ENCODE measurements at regions not wholly inside any gene's neighbourhood (a gene's known extent, or its start where the extent isn't known, plus 50 kb on each side); places are given as distances from the start of the nearest gene placed in this dataset.

GRCh38 chr10:131012641-131012985 is 298.9 kb downstream of the TCERG1L start:
- H4K8ac ChIP-seq (replicated peaks; ENCODE audit: insufficient read length, low read depth, low read length) = no peak overlapping the region
- H2BK20ac ChIP-seq (ENCODE audit: low read depth, low read length, poor library complexity, severe bottlenecking) = no peak overlapping the region
- no peak overlapping the region for H3K9ac ChIP-seq (ENCODE audit: extremely low read depth, insufficient read length, low read length)
- no peak overlapping the region for H3K27ac ChIP-seq (ENCODE audit: insufficient read length, low read depth, low read length)
- no peaks in the 10 kb centered on the region for H3K4me1 ChIP-seq (ENCODE audit: insufficient read depth, low read length)
- Mint-ChIP-seq H3K4me1 (peaks cover 6 to 15% of the 10 kb centered on the region in 2 experiments), H3K9me3 (0 out of 5 replicates have a peak, but pooled peaks cover 0 to 2% of the 10 kb centered on the region in 2 experiments), H3K36me3 (ENCODE audit: insufficient read depth in 1 of 3, low read depth in 3 of 3) (no peaks in the 10 kb centered on the region), H3K4me3 (no peak overlapping the region), H3K27me3 (ENCODE audit: low read depth) (no peaks in the 10 kb centered on the region), H3K27ac (no peak overlapping the region)
- no peak overlapping the region for H2BK15ac ChIP-seq (ENCODE audit: low read depth, low read length)
- H3K79me1 ChIP-seq (ENCODE audit: insufficient read depth, low read depth, low read length, poor library complexity, severe bottlenecking) = no peaks in the 10 kb centered on the region
- H3K79me2 ChIP-seq (ENCODE audit: insufficient read depth, low read length) = no peaks in the 10 kb centered on the region
- H4K5ac ChIP-seq (ENCODE audit: insufficient read length, low read depth, low read length) = no peak overlapping the region
- H3K23ac ChIP-seq (ENCODE audit: insufficient read length, low read depth, low read length) = no peak overlapping the region
- H3K18ac ChIP-seq (ENCODE audit: insufficient read length, low read depth, low read length) = no peak overlapping the region
- H2BK120ac ChIP-seq (ENCODE audit: low read depth, low read length, poor library complexity, severe bottlenecking) = no peak overlapping the region
- H2AFZ ChIP-seq (ENCODE audit: low read length) = no peak overlapping the region
- H4K20me1 ChIP-seq (ENCODE audit: control insufficient read depth, insufficient read depth, insufficient read length) = no peaks in the 10 kb centered on the region
- no peak overlapping the region for H2BK12ac ChIP-seq (ENCODE audit: insufficient read length, low read depth, low read length)
- H4K91ac ChIP-seq (ENCODE audit: insufficient read length, low read depth, low read length) = no peak overlapping the region
- no peak overlapping the region for H2AK5ac ChIP-seq (ENCODE audit: insufficient read length, low read length)
- TF ChIP-seq CTCF (conservative IDR thresholded peaks at IDR 0.05) = no peak
- no peak for DNase-seq
- H3K9me3 ChIP-seq (ENCODE audit: control insufficient read depth, low read depth, low read length) = no peaks in the 10 kb centered on the region
- no peak overlapping the region for H3K4ac ChIP-seq (ENCODE audit: low read depth, low read length)
- no peak overlapping the region for H3K56ac ChIP-seq (ENCODE audit: insufficient read length, low read depth, low read length)
- H3K23me2 ChIP-seq (ENCODE audit: insufficient read length, low read depth, low read length, poor library complexity, severe bottlenecking) = no peaks in the 10 kb centered on the region
- H3K27me3 ChIP-seq (ENCODE audit: insufficient read depth, low read length) = no peaks in the 10 kb centered on the region
- WGBS (ENCODE audit: extremely low coverage, insufficient read length, low lambda C conversion rate) = no CpG with 5 or more reads among the region's 5 CpGs
- H3K4me2 ChIP-seq (ENCODE audit: insufficient read depth, insufficient read length, low read length) = no peak overlapping the region
- H2BK5ac ChIP-seq (ENCODE audit: insufficient read length, low read length) = no peak overlapping the region
- H3K14ac ChIP-seq (ENCODE audit: insufficient read depth, low read length) = no peak overlapping the region; the same call in 1 of the 2 replicates
- no peak overlapping the region for H3T11ph ChIP-seq (ENCODE audit: low read length)

Measured in H9 (cell line).